ENCODE measurements at regions not wholly inside any gene's neighbourhood (a gene's known extent, or its start where the extent isn't known, plus 50 kb on each side); places are given as distances from the start of the nearest gene placed in this dataset.

DNA sequence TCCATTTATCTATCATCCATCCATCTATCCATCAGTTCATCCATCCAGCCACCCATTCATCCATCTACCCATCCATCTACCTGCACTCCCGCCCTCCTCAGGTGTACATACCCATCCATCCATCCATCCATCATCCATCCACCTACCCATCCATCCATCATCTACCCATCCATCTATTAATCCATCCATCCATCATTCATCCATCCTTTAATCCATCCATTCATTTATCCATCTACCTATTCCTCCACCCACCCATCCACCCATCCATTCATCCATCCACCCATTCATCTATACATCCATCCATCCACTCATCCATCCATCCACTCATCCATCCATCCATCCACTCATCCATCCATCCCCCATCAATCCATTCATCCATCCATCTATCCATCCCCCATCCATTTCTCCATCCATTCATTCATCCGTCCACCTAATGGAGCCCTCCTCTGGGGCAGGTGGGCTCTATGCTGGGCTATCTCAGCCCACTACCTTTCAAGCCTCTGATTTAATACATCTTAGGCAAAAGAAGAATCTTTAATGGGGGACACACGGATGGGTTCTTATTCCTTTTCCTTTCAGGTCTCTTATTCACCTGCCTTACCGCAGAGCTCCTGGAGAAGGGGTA, 178.9 kb downstream of the URI1 start:
- no peak overlapping the region for H3K27ac ChIP-seq
- H3K4me1 ChIP-seq: no peaks in the 10 kb centered on the region
- H3K9me3 ChIP-seq: no peaks in the 10 kb centered on the region
- no peak overlapping the region for H3K9ac ChIP-seq
- H3K4me2 ChIP-seq: no peak overlapping the region
- H3K36me3 ChIP-seq: no peaks in the 10 kb centered on the region
- H3K4me3 ChIP-seq: no peak overlapping the region
- TF ChIP-seq Cebpa-rat (IDR thresholded peaks at IDR 0.05): no peak
- no peaks in the 10 kb centered on the region for H3K27me3 ChIP-seq
- H4K20me1 ChIP-seq: no peaks in the 10 kb centered on the region

GRCh38 chr19:30122431-30122830, 180.4 kb downstream of the URI1 start:
- TF ChIP-seq Cebpa-rat (IDR thresholded peaks at IDR 0.05): no peak
- Histone ChIP-seq H3K4me3 (no peak overlapping the region), H3K27ac (no peak overlapping the region), H3K27me3 (no peaks in the 10 kb centered on the region), H4K20me1 (no peaks in the 10 kb centered on the region), H3K9ac (no peak overlapping the region), H3K9me3 (no peaks in the 10 kb centered on the region), H3K36me3 (no peaks in the 10 kb centered on the region), H3K4me1 (no peaks in the 10 kb centered on the region), H3K4me2 (no peak overlapping the region)

DNA sequence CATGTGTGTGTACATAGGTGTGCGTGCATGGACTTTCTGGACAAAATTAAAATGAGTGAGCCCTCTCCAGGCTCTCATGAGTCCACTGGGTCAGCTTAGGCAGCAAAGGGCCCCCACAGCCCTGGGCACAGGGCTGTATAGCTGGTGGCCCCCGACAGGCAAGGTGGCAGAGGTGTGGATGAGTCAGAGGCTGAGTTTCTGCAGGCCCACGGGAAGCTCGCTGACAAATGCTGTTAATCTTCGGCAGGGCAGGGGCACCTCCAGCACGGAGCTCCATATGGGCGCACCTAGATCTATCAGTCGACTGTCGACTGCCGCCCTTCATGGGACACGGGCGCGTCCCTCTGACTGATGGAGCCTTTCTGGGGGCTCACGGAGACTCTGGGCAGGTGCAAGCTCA, 181.1 kb downstream of the URI1 start:
- Histone ChIP-seq H3K4me1 (no peaks in the 10 kb centered on the region), H3K9me3 (no peaks in the 10 kb centered on the region), H4K20me1 (no peaks in the 10 kb centered on the region), H3K27ac (no peak overlapping the region), H3K4me3 (no peak overlapping the region), H3K36me3 (no peaks in the 10 kb centered on the region), H3K4me2 (no peak overlapping the region), H3K27me3 (no peaks in the 10 kb centered on the region), H3K9ac (no peak overlapping the region)
- no peak for TF ChIP-seq Cebpa-rat (IDR thresholded peaks at IDR 0.05)

DNA sequence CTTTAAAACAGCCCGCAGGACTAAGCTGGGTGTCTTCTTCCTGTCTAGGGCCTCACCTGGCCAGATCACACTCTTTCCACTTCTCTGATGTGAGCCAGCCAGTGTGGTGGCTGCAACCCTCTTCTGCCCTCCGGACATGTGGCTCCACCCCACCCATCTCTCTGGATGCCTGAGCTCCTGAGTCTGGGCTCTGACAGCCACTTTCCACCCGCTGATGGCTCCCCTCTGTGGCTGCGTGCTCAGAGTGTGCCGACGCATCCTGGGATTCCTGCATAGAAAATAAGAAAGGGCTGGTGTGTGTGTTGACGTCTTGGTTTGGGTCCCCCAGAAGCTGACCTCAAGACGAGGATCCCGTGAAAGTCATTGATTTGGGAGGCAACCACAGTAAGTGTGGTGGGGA, 181.6 kb downstream of the URI1 start:
- H3K4me2 ChIP-seq: no peak overlapping the region
- no peak for TF ChIP-seq Cebpa-rat (IDR thresholded peaks at IDR 0.05)
- H3K27ac ChIP-seq: no peak overlapping the region
- no peaks in the 10 kb centered on the region for H3K9me3 ChIP-seq
- no peak overlapping the region for H3K9ac ChIP-seq
- H3K4me1 ChIP-seq: no peaks in the 10 kb centered on the region
- no peaks in the 10 kb centered on the region for H3K27me3 ChIP-seq
- no peaks in the 10 kb centered on the region for H4K20me1 ChIP-seq
- no peak overlapping the region for H3K4me3 ChIP-seq
- no peaks in the 10 kb centered on the region for H3K36me3 ChIP-seq

- Histone ChIP-seq H3K9me3 (no peaks in the 10 kb centered on the region), H3K4me3 (no peak overlapping the region), H3K4me1 (no peaks in the 10 kb centered on the region), H3K36me3 (no peaks in the 10 kb centered on the region), H4K20me1 (no peaks in the 10 kb centered on the region), H3K27ac (no peak overlapping the region), H3K4me2 (no peak overlapping the region), H3K9ac (no peak overlapping the region), H3K27me3 (no peaks in the 10 kb centered on the region)
- TF ChIP-seq Cebpa-rat (IDR thresholded peaks at IDR 0.05): no peak
These were observed 186.2 kb downstream of the URI1 start for GRCh38 chr19:30128211-30128610.

- TF ChIP-seq Cebpa-rat (IDR thresholded peaks at IDR 0.05): no peak
- Histone ChIP-seq H3K4me3 (no peak overlapping the region), H3K27me3 (no peaks in the 10 kb centered on the region), H3K4me1 (peaks cover 4% of the 10 kb centered on the region), H3K27ac (no peak overlapping the region), H4K20me1 (no peaks in the 10 kb centered on the region), H3K9ac (no peak overlapping the region), H3K36me3 (no peaks in the 10 kb centered on the region), H3K9me3 (no peaks in the 10 kb centered on the region), H3K4me2 (no peak overlapping the region)
These were observed 188.5 kb downstream of the URI1 start for GRCh38 chr19:30130356-30131122.

DNA sequence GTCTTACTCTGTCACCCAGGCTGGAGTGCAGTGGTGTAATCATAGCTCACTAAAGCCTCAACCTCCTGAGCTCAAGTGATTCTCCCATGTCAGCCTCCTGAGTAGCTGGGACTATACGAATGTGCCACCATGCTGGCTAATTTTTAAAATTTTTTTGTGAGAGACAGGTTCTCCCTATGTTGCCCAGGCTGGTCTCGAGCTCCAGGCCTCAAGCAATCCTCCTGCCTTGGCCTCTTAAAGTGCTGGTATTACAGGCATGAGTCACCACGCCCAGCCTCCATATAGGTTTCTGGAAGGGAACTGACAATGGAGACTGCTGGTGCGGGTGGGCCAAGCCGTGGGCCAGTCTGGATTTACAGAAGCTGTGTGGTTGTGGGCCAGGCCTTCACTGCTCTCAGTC, 189.2 kb downstream of the URI1 start:
- Histone ChIP-seq H3K4me3 (no peak overlapping the region), H3K27ac (no peak overlapping the region), H3K27me3 (no peaks in the 10 kb centered on the region), H3K4me1 (peaks cover 11% of the 10 kb centered on the region), H4K20me1 (no peaks in the 10 kb centered on the region), H3K36me3 (no peaks in the 10 kb centered on the region), H3K4me2 (no peak overlapping the region), H3K9me3 (no peaks in the 10 kb centered on the region), H3K9ac (no peak overlapping the region)
- TF ChIP-seq Cebpa-rat (IDR thresholded peaks at IDR 0.05): no peak

DNA sequence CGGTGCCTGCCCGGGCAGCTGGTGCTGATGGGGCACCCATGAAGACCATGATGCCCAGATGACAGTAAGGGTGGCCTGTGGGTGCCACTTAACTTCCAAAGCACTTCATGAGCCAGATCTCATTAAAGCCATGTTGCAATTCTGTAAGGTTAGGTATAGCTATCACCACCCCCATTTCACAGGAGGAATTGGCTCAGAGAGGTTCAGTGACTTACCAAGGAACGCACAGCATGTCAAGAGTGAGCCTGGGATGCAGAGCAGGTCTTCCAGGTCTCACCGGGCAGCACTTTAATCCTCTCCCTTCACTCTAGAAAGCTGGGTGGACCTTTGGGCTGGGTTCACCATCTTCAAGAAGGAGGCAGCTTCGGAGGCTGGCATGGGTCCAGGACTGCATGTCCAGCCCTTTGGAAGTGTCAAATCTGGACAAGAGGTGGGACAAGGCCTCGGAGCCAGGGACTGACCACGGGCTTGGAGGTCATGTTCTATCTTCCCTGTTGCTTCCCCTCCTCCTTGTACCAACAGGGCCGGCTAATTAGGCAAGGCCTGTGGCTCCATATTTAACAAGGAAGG, 189.8 kb downstream of the URI1 start:
- Histone ChIP-seq H3K9me3 (no peaks in the 10 kb centered on the region), H3K9ac (no peak overlapping the region), H3K4me2 (no peak overlapping the region), H3K27me3 (no peaks in the 10 kb centered on the region), H3K36me3 (no peaks in the 10 kb centered on the region), H3K4me3 (no peak overlapping the region), H4K20me1 (no peaks in the 10 kb centered on the region), H3K27ac (no peak overlapping the region), H3K4me1 (peaks cover 11% of the 10 kb centered on the region)
- TF ChIP-seq Cebpa-rat (IDR thresholded peaks at IDR 0.05): no peak

- no peaks in the 10 kb centered on the region for H3K9me3 ChIP-seq
- H3K9ac ChIP-seq: no peak overlapping the region
- TF ChIP-seq Cebpa-rat (IDR thresholded peaks at IDR 0.05): no peak
- no peaks in the 10 kb centered on the region for H3K36me3 ChIP-seq
- H3K4me3 ChIP-seq: no peak overlapping the region
- H3K4me1 ChIP-seq: peaks cover 11% of the 10 kb centered on the region
- no peaks in the 10 kb centered on the region for H4K20me1 ChIP-seq
- no peak overlapping the region for H3K27ac ChIP-seq
- no peak overlapping the region for H3K4me2 ChIP-seq
- H3K27me3 ChIP-seq: no peaks in the 10 kb centered on the region
These were observed 190.5 kb downstream of the URI1 start for GRCh38 chr19:30132343-30133075.

GRCh38 chr19:30133803-30134202, 191.8 kb downstream of the URI1 start:
- Histone ChIP-seq H3K36me3 (no peaks in the 10 kb centered on the region), H3K4me3 (no peak overlapping the region), H3K4me2 (no peak overlapping the region), H3K27ac (no peak overlapping the region), H4K20me1 (no peaks in the 10 kb centered on the region), H3K9ac (no peak overlapping the region), H3K27me3 (no peaks in the 10 kb centered on the region), H3K9me3 (no peaks in the 10 kb centered on the region), H3K4me1 (peaks cover 11% of the 10 kb centered on the region)
- no peak for TF ChIP-seq Cebpa-rat (IDR thresholded peaks at IDR 0.05)
